ENCODE measurements at regions not wholly inside any gene's neighbourhood (a gene's known extent, or its start where the extent isn't known, plus 50 kb on each side); places are given as distances from the start of the nearest gene placed in this dataset.
A peak's percentile ranks its signal among the peaks of the same experiment; 100 is the strongest.
"Not testable (repeated sequence)": the region's sequence is repeated elsewhere in the genome, so short reads cannot be mapped to it uniquely, and the experiment has no call there.

DNA sequence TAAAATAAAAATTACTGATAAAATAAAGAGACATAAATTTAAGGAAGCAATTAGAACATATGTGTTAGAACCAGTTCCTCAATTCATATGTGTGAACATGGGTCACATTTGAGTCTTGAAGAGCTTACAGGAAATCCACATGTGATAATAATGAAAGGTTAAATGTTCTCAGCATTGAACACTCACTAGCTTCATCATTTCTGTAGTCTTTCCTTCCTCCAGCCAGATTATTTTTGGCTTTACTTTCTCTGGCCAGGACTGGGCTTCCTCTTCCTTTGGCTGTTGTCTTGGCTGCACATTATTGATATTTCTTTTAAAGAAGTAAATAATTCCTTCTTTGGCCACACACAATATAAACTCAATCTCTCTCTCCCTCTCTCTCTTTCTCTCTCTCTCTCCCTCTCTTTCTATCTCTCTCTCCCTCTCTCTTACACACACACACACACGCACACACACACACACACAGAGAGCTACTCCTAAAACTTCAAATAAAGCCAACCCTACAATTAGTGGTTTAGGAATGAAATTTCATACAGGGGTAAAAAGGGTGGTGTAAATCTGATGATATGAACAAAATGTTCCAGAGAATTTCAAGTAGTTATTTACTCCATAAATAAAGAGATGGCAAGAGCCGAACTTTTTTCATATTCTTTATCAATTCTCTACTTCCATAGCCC lies 171.2 kb downstream of the REEP3 start:
- Histone ChIP-seq H3K27me3 (ENCODE audit: control insufficient read depth in 1 of 2, insufficient read depth in 2 of 2, low read length in 1 of 2) (no peaks in the 10 kb centered on the region), H3K36me3 (ENCODE audit: control insufficient read depth in 1 of 2, insufficient read depth in 2 of 2, low read length in 1 of 2) (no peaks in the 10 kb centered on the region), H3K4me1 (ENCODE audit: control insufficient read depth in 1 of 2, insufficient read depth in 2 of 2, low read length in 2 of 2) (no peaks in the 10 kb centered on the region), H3K27ac (ENCODE audit: low read depth in 1 of 2, low read length in 2 of 2) (no peak overlapping the region), H3K4me3 (ENCODE audit: low read length in 2 of 2) (no peak overlapping the region), H3K9me3 (ENCODE audit: control insufficient read depth, low read length) (no peaks in the 10 kb centered on the region)
- DNase-seq: no peak
- intact Hi-C loops (cut with DNase I): no loop called here
- ATAC-seq (ENCODE audit: low FRiP score): peak; percentile 74
- WGBS, 2 donors: 81 to 85% methylated on average over 2 of the region's 2 CpGs

DNA sequence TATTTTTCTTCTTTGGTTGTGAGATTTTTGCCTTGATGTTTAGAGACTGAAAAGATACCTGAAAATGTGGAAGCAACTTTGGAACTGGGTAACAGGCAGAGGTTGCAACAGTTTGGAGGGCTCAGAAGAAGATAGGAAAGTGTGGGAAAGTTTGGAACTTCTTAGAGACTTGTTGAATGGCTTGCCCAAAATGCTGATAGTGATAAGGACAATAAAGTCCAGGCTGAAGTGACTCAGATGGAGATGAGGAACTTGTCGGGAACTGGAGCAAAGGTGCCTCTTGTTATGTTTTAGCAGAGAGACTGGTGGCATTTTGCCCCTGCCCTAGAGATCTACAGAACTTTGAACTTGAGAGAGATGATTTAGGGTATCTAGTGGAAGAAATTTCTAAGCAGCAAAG lies 171.8 kb downstream of the REEP3 start:
- H3K4me3 ChIP-seq (ENCODE audit: low read length in 2 of 2); H3K27ac ChIP-seq (ENCODE audit: low read depth in 1 of 2, low read length in 2 of 2); H3K36me3 ChIP-seq (ENCODE audit: control insufficient read depth in 1 of 2, insufficient read depth in 2 of 2, low read length in 1 of 2); intact Hi-C loops (cut with DNase I); H3K4me1 ChIP-seq (ENCODE audit: control insufficient read depth in 1 of 2, insufficient read depth in 2 of 2, low read length in 2 of 2); ATAC-seq (ENCODE audit: low FRiP score); H3K27me3 ChIP-seq (ENCODE audit: control insufficient read depth in 1 of 2, insufficient read depth in 2 of 2, low read length in 1 of 2); H3K9me3 ChIP-seq (ENCODE audit: control insufficient read depth, low read length); DNase-seq: not testable (repeated sequence)
- 54 to 58% methylated on average over 1 of the region's 1 CpG for WGBS, 2 donors

GRCh38 chr10:63696205-63696604 lies 175.0 kb downstream of the REEP3 start:
- 98% methylated on average over 3 of the region's 3 CpGs for WGBS, 2 donors
- no peak overlapping the region for H3K27ac ChIP-seq (ENCODE audit: low read depth in 1 of 2, low read length in 2 of 2)
- H3K4me1 ChIP-seq (ENCODE audit: control insufficient read depth in 1 of 2, insufficient read depth in 2 of 2, low read length in 2 of 2): peaks cover 0 to 3% of the 10 kb centered on the region in 2 donors
- no peaks in the 10 kb centered on the region for H3K36me3 ChIP-seq (ENCODE audit: control insufficient read depth in 1 of 2, insufficient read depth in 2 of 2, low read length in 1 of 2)
- no peaks in the 10 kb centered on the region for H3K9me3 ChIP-seq (ENCODE audit: control insufficient read depth, low read length)
- no peak overlapping the region for H3K4me3 ChIP-seq (ENCODE audit: low read length in 2 of 2)
- H3K27me3 ChIP-seq (ENCODE audit: control insufficient read depth in 1 of 2, insufficient read depth in 2 of 2, low read length in 1 of 2): no peaks in the 10 kb centered on the region
- intact Hi-C loops (cut with DNase I): loop anchor here (5.0 kb wide), 1 partner anchor 64 kb away; no protein-coding TSS in a partner anchor
- no peak for ATAC-seq (ENCODE audit: low FRiP score)
- DNase-seq: no peak

DNA sequence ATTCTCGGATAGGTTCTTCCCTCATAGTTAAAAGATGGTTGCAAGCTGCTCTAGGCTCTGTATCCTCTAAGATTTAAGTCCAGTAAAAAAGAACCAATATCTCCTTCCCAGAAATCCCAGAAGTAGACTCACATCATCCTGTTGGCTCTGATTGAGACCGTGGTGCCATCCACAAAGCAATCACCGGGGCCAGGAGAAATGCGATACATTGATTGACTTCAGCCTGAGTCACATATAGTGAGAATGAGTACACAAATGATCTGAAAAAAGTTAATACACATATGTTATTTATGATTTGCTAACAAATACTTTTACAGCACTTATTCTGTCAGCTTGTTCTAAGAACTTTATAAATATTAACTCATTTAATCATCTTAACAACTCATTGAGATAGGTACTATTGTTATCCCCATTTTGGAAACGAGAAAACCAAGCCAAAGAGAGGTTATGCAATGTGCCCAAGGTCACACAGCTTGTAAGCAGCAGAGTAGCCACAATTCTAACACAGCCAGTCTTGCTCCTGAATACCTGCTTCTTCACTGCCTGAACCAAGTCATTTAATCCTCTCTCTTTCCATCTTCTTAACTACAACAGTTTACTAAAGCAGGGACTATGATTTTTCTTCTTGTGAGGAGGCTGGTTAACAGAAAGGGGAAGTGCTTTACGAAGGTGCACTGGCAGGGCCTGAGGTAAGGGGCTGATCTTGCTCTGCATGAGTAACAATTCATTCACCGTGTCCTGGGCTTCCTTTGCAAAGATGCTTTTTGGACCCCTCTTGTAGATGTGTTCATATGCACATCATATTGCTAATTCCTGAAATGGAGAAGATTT lies 177.0 kb downstream of the REEP3 start:
- 90 to 95% methylated on average over 7 of the region's 7 CpGs for WGBS, 2 donors
- ATAC-seq (ENCODE audit: low FRiP score): no peak
- no peak overlapping the region for H3K4me3 ChIP-seq (ENCODE audit: low read length in 2 of 2)
- no peaks in the 10 kb centered on the region for H3K9me3 ChIP-seq (ENCODE audit: control insufficient read depth, low read length)
- intact Hi-C loops (cut with DNase I): loop anchor here (5.0 kb wide), 1 partner anchor 66 kb away; no protein-coding TSS in a partner anchor
- H3K27ac ChIP-seq (ENCODE audit: low read depth in 1 of 2, low read length in 2 of 2): no peak overlapping the region
- no peaks in the 10 kb centered on the region for H3K36me3 ChIP-seq (ENCODE audit: control insufficient read depth in 1 of 2, insufficient read depth in 2 of 2, low read length in 1 of 2)
- DNase-seq: no peak
- H3K4me1 ChIP-seq (ENCODE audit: control insufficient read depth in 1 of 2, insufficient read depth in 2 of 2, low read length in 2 of 2): peaks cover 0 to 3% of the 10 kb centered on the region in 2 donors
- no peaks in the 10 kb centered on the region for H3K27me3 ChIP-seq (ENCODE audit: control insufficient read depth in 1 of 2, insufficient read depth in 2 of 2, low read length in 1 of 2)

GRCh38 chr10:63698787-63699150 lies 177.6 kb downstream of the REEP3 start:
- H3K4me1 ChIP-seq (ENCODE audit: control insufficient read depth in 1 of 2, insufficient read depth in 2 of 2, low read length in 2 of 2): peaks cover 0 to 3% of the 10 kb centered on the region in 2 donors

DNA sequence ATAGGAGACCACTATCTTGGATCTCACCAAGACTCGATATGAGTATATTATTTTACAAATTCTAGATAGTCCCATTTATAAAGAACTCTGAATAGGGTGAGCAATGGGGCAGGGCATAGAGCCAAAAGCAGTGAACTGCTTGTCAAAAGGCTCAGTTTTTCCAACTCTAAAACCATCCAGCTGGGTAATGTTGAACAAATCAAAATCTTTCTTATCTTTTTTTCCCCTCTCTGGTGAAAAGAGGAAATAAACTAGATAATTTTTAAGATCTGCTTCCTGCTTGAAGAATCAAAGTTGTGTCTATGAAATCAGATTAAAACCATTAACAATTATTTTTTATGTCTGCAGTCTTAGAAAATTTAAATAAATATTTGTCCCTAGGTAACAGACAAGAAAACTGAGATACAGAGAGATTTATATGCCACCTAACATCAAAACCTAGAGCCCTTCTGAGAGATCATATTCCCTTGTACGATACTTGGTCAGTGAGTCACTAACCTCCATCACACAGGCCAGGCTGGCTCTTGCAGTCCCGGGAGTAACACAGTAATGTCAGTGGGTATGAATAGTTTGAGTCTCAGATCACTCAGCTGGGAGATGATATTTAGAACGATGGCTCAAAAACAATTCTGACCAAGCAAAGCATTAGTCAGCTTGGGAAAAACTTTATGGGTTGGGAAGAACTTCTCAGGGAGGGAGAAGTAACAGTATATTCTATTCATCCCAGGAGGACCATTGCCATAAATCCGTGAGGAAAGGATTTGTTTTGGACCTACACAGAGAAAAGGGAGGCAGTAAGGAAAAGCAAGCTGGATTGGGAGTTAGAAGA lies 178.8 kb downstream of the REEP3 start:
- 3 to 5% methylated on average over 5 of the region's 5 CpGs for WGBS, 2 donors
- Histone ChIP-seq H3K4me3 (ENCODE audit: low read length in 2 of 2) (no peak overlapping the region), H3K4me1 (ENCODE audit: control insufficient read depth in 1 of 2, insufficient read depth in 2 of 2, low read length in 2 of 2) (peaks cover 0 to 3% of the 10 kb centered on the region in 2 donors)

More at GRCh38 chr10:63698787-63699150, 177.6 kb downstream of the REEP3 start:
- DNase-seq (no peak), ATAC-seq (ENCODE audit: low FRiP score) (peak; percentile 64)
- Histone ChIP-seq H3K27me3 (ENCODE audit: control insufficient read depth in 1 of 2, insufficient read depth in 2 of 2, low read length in 1 of 2) (no peaks in the 10 kb centered on the region), H3K4me3 (ENCODE audit: low read length in 2 of 2) (no peak overlapping the region), H3K9me3 (ENCODE audit: control insufficient read depth, low read length) (no peaks in the 10 kb centered on the region), H3K36me3 (ENCODE audit: control insufficient read depth in 1 of 2, insufficient read depth in 2 of 2, low read length in 1 of 2) (no peaks in the 10 kb centered on the region), H3K27ac (ENCODE audit: low read depth in 1 of 2, low read length in 2 of 2) (no peak overlapping the region)
- WGBS, 2 donors: 77 to 82% methylated on average over 2 of the region's 2 CpGs
- intact Hi-C loops (cut with DNase I): loop anchor here (5.0 kb wide), 1 partner anchor 66 kb away; no protein-coding TSS in a partner anchor

GRCh38 chr10:63700631-63701156 lies 179.5 kb downstream of the REEP3 start:
- Histone ChIP-seq H3K4me1 (ENCODE audit: control insufficient read depth in 1 of 2, insufficient read depth in 2 of 2, low read length in 2 of 2) (peaks cover 0 to 3% of the 10 kb centered on the region in 2 donors), H3K36me3 (ENCODE audit: control insufficient read depth in 1 of 2, insufficient read depth in 2 of 2, low read length in 1 of 2) (no peaks in the 10 kb centered on the region), H3K27ac (ENCODE audit: low read depth in 1 of 2, low read length in 2 of 2) (peak overlapping the region in 1 of 2 donors; percentile 85), H3K27me3 (ENCODE audit: control insufficient read depth in 1 of 2, insufficient read depth in 2 of 2, low read length in 1 of 2) (no peaks in the 10 kb centered on the region), H3K9me3 (ENCODE audit: control insufficient read depth, low read length) (no peaks in the 10 kb centered on the region), H3K4me3 (ENCODE audit: low read length in 2 of 2) (no peak overlapping the region)
- 56 to 69% methylated on average over 1 of the region's 1 CpG for WGBS, 2 donors
- DNase-seq (no peak), ATAC-seq (ENCODE audit: low FRiP score) (peak; percentile 45)
- intact Hi-C loops (cut with DNase I): no loop called here

More for the DNA sequence above, 178.8 kb downstream of the REEP3 start:
- intact Hi-C loops (cut with DNase I): loop anchor here (5.0 kb wide), 1 partner anchor 68 kb away; no protein-coding TSS in a partner anchor
- peak; percentile 69 to 82 for DNase-seq
- ATAC-seq (ENCODE audit: low FRiP score): peak; percentile 90
- no peaks in the 10 kb centered on the region for H3K27me3 ChIP-seq (ENCODE audit: control insufficient read depth in 1 of 2, insufficient read depth in 2 of 2, low read length in 1 of 2)
- H3K27ac ChIP-seq (ENCODE audit: low read depth in 1 of 2, low read length in 2 of 2): peak overlapping the region; percentile 59 to 85
- no peaks in the 10 kb centered on the region for H3K9me3 ChIP-seq (ENCODE audit: control insufficient read depth, low read length)
- no peaks in the 10 kb centered on the region for H3K36me3 ChIP-seq (ENCODE audit: control insufficient read depth in 1 of 2, insufficient read depth in 2 of 2, low read length in 1 of 2)

GRCh38 chr10:63702092-63702491 lies 180.9 kb downstream of the REEP3 start:
- H3K27ac ChIP-seq (ENCODE audit: low read depth in 1 of 2, low read length in 2 of 2): no peak overlapping the region
- DNase-seq: no peak
- no peaks in the 10 kb centered on the region for H3K36me3 ChIP-seq (ENCODE audit: control insufficient read depth in 1 of 2, insufficient read depth in 2 of 2, low read length in 1 of 2)
- WGBS, 2 donors: 63 to 77% methylated on average over 1 of the region's 1 CpG
- intact Hi-C loops (cut with DNase I): no loop called here
- ATAC-seq (ENCODE audit: low FRiP score): no peak
- no peaks in the 10 kb centered on the region for H3K9me3 ChIP-seq (ENCODE audit: control insufficient read depth, low read length)
- peaks cover under 1 to 3% of the 10 kb centered on the region in 2 donors for H3K4me1 ChIP-seq (ENCODE audit: control insufficient read depth in 1 of 2, insufficient read depth in 2 of 2, low read length in 2 of 2)
- no peaks in the 10 kb centered on the region for H3K27me3 ChIP-seq (ENCODE audit: control insufficient read depth in 1 of 2, insufficient read depth in 2 of 2, low read length in 1 of 2)
- H3K4me3 ChIP-seq (ENCODE audit: low read length in 2 of 2): no peak overlapping the region

Data from aorta (tissue), 5 donors.